ENCODE measurements at regions not wholly inside any gene's neighbourhood (a gene's known extent, or its start where the extent isn't known, plus 50 kb on each side); places are given as distances from the start of the nearest gene placed in this dataset.

GRCh38 chr7:68485253-68485917, 1112.9 kb upstream of the AUTS2 start:
- no peak for DNase-seq (ENCODE audit: low spot score in 2 of 2)
- TF ChIP-seq, protein P1, sequence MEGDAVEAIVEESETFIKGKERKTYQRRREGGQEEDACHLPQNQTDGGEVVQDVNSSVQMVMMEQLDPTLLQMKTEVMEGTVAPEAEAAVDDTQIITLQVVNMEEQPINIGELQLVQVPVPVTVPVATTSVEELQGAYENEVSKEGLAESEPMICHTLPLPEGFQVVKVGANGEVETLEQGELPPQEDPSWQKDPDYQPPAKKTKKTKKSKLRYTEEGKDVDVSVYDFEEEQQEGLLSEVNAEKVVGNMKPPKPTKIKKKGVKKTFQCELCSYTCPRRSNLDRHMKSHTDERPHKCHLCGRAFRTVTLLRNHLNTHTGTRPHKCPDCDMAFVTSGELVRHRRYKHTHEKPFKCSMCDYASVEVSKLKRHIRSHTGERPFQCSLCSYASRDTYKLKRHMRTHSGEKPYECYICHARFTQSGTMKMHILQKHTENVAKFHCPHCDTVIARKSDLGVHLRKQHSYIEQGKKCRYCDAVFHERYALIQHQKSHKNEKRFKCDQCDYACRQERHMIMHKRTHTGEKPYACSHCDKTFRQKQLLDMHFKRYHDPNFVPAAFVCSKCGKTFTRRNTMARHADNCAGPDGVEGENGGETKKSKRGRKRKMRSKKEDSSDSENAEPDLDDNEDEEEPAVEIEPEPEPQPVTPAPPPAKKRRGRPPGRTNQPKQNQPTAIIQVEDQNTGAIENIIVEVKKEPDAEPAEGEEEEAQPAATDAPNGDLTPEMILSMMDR (IDR thresholded peaks at IDR 0.05): no peak
- H3K4me3 ChIP-seq: no peak overlapping the region
- no peaks in the 10 kb centered on the region for H3K27me3 ChIP-seq
- no peak overlapping the region for H3K27ac ChIP-seq
- H3K4me1 ChIP-seq: no peaks in the 10 kb centered on the region
- intact Hi-C loops (cut with DNase I): no loop called here
- no peaks in the 10 kb centered on the region for H3K9me3 ChIP-seq
- no peaks in the 10 kb centered on the region for H3K36me3 ChIP-seq

DNA sequence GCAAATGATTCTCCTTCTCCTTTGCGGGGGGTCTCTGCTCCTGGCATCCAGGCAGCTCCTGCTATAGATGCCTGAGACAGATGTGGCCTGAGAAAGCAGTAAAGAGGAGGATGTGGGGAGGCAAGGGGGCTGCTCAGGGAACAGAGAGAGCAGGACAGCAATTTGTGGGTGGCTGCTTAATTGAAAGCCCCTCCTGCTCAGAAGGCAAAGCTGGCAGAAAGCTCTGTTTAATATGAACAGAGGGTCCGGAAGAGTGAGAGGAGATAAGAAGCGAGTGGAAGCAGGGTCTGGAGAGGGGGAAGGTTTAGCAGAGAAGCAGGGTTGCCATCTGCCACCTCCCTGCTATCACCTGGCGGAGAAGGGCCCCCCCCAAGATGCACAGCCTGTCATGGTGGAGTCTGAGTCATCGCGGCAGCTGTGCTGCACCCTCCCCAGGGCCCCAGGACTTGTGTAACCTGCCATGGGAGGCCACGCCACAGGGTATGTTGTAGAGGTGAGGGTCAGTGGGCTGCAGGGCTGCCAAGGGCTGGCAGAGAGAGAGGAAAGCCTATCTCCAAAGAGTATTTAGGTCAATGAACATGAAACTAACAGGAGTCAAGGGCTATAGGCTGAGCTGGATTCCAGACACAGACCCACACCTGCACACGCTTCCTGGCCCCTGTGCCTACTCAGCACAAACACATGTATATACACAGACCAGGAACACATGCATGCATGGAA, 1109.8 kb upstream of the AUTS2 start:
- TF ChIP-seq, protein P1 (IDR thresholded peaks at IDR 0.05): no peak
- no peak for DNase-seq (ENCODE audit: low spot score in 2 of 2)
- no peak overlapping the region for H3K4me3 ChIP-seq
- H3K27me3 ChIP-seq: no peaks in the 10 kb centered on the region
- no peak overlapping the region for H3K27ac ChIP-seq
- no peaks in the 10 kb centered on the region for H3K36me3 ChIP-seq
- H3K9me3 ChIP-seq: no peaks in the 10 kb centered on the region
- H3K4me1 ChIP-seq: no peaks in the 10 kb centered on the region
- intact Hi-C loops (cut with DNase I): no loop called here

DNA sequence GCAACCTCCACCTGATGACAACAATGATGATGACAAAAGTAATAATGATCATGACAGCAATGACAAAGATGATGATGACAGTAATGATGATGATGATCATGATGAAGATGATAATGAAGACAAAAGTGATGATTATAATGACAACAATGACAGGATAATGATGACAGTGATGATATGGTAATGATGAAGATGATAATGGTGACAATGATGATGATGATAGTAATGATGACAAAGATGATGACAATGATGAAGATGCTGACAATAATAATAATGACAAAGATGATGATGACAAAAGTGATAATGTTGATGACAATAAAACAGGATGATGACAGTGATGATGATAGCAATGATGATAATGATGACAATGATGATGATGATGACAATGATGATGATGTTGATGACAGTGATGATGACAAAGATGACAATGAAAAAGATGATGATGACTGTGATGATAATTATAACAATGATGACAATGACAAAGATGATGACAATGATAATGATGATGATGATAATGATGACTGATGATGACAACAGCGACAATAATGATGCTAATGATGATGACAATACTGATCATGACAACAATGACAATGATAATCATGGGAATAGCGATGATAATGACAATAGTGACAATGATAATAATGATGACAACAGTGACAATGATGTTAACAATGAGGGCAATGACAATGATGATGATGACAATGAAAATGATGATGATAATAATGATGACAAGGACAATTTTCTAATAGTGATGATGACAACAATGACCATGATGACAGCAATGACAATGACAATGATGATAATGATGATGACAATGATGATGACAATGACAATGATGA, 1106.5 kb upstream of the AUTS2 start:
- Histone ChIP-seq H3K4me3 (no peak overlapping the region), H3K4me1 (no peaks in the 10 kb centered on the region), H3K27me3 (no peaks in the 10 kb centered on the region), H3K27ac (no peak overlapping the region), H3K9me3 (no peaks in the 10 kb centered on the region), H3K36me3 (no peaks in the 10 kb centered on the region)
- DNase-seq (ENCODE audit: low spot score in 2 of 2): no peak
- intact Hi-C loops (cut with DNase I): no loop called here
- TF ChIP-seq, protein P1 (IDR thresholded peaks at IDR 0.05): no peak

DNA sequence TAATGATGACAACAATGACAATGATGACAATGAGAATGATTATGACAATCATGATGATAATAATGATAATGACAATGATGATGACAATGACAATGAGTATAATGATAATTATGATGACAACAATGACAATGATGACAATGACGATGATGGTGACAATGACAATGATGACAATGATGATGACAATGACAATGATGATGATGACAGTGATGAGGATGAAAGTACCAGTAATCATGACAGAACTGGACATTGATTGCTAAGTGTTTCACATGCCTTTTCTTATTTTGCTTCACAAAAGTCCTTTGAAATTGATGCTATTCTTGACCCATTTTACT, 1106.0 kb upstream of the AUTS2 start:
- TF ChIP-seq, protein P1 (IDR thresholded peaks at IDR 0.05): no peak
- Histone ChIP-seq H3K4me3 (no peak overlapping the region), H3K9me3 (no peaks in the 10 kb centered on the region), H3K27me3 (no peaks in the 10 kb centered on the region), H3K4me1 (no peaks in the 10 kb centered on the region), H3K36me3 (no peaks in the 10 kb centered on the region), H3K27ac (no peak overlapping the region)
- DNase-seq (ENCODE audit: low spot score in 2 of 2): no peak
- intact Hi-C loops (cut with DNase I): no loop called here

- no peaks in the 10 kb centered on the region for H3K4me1 ChIP-seq
- H3K27me3 ChIP-seq: no peaks in the 10 kb centered on the region
- H3K9me3 ChIP-seq: no peaks in the 10 kb centered on the region
- no peak overlapping the region for H3K27ac ChIP-seq
- H3K4me3 ChIP-seq: no peak overlapping the region
- TF ChIP-seq, protein P1 (IDR thresholded peaks at IDR 0.05): no peak
- intact Hi-C loops (cut with DNase I): no loop called here
- no peak for DNase-seq (ENCODE audit: low spot score in 2 of 2)
- no peaks in the 10 kb centered on the region for H3K36me3 ChIP-seq
Measured at GRCh38 chr7:68503400-68503799, 1094.9 kb upstream of the AUTS2 start.
